Liver (tissue), 3 donors: ENCODE measurements at regions not wholly inside any gene's neighbourhood (a gene's known extent, or its start where the extent isn't known, plus 50 kb on each side); places are given as distances from the start of the nearest gene placed in this dataset.

Source experiments
- FOXA1 ChIP-seq: IDR thresholded peaks from 2 replicates; pipeline ENCODE4 v1.6.1; 2016; ENCODE audit warnings: antibody characterized with exemption
- JUND ChIP-seq, 2 donors: IDR thresholded peaks; 2 replicates each; pipeline ENCODE4 v1.6.1; 2016; ENCODE audit warnings: antibody characterized with exemption in 2 of 2
- RAD21 ChIP-seq, 2 donors: IDR thresholded peaks; 2 replicates each; pipeline ENCODE4 v1.6.1; 2016; ENCODE audit warnings: antibody characterized with exemption in 2 of 2, mild to moderate bottlenecking in 2 of 2
- RXRA ChIP-seq, 2 donors: IDR thresholded peaks; 2 replicates each; pipeline ENCODE4 v1.6.1; 2017 to 2018; ENCODE audit warnings: antibody characterized with exemption in 2 of 2, mild to moderate bottlenecking in 1 of 2
- TAF1 ChIP-seq: conservative IDR thresholded peaks from 2 replicates; pipeline ENCODE4 v1.6.1; 2016; ENCODE audit warnings: antibody characterized with exemption, mild to moderate bottlenecking
- TF ChIP-seq, protein P1 (sequence below): fragments of 150-350 bp; IDR thresholded peaks from 2 replicates; pipeline ENCODE4 v1.5.1; 2017; ENCODE audit warnings: improper control_type of control experiment, low read depth, low read length; ENCODE audit not compliant: missing input control
- TF ChIP-seq, protein P2 (sequence below): IDR thresholded peaks from 2 replicates; pipeline ENCODE4 v1.6.1; 2016; ENCODE audit warnings: antibody characterized with exemption, mild to moderate bottlenecking
- donor health status: healthy.
- donor health status: healthy.

DNA sequence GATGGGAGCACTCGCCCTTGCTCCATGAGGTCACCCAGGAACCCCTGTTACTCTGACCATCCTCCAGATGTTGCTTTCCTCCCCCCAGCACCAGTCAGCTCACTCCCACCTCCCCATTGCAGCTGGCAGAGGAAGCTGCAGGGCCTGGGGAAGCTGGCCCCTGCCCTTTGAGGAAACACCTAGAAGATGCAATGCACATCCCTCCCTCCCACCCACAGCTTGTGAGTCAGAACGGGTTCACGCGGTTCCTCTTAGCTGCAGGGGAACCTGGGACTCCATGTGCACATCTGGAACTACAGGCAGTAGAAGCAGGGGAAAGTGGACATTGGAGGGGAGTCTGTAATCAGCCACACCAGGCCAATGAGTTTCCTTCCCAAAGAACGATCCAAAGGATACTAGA lies 96.9 kb downstream of the KATNIP start:
- TF ChIP-seq, protein P1, sequence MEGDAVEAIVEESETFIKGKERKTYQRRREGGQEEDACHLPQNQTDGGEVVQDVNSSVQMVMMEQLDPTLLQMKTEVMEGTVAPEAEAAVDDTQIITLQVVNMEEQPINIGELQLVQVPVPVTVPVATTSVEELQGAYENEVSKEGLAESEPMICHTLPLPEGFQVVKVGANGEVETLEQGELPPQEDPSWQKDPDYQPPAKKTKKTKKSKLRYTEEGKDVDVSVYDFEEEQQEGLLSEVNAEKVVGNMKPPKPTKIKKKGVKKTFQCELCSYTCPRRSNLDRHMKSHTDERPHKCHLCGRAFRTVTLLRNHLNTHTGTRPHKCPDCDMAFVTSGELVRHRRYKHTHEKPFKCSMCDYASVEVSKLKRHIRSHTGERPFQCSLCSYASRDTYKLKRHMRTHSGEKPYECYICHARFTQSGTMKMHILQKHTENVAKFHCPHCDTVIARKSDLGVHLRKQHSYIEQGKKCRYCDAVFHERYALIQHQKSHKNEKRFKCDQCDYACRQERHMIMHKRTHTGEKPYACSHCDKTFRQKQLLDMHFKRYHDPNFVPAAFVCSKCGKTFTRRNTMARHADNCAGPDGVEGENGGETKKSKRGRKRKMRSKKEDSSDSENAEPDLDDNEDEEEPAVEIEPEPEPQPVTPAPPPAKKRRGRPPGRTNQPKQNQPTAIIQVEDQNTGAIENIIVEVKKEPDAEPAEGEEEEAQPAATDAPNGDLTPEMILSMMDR = no peak
- TF ChIP-seq RXRA (IDR thresholded peaks at IDR 0.05) = no peak
- no peak for TF ChIP-seq FOXA1
- TF ChIP-seq TAF1 = no peak
- TF ChIP-seq RAD21 (IDR thresholded peaks at IDR 0.05) = no peak
- no peak for TF ChIP-seq JUND (IDR thresholded peaks at IDR 0.05)
- TF ChIP-seq, protein P2, sequence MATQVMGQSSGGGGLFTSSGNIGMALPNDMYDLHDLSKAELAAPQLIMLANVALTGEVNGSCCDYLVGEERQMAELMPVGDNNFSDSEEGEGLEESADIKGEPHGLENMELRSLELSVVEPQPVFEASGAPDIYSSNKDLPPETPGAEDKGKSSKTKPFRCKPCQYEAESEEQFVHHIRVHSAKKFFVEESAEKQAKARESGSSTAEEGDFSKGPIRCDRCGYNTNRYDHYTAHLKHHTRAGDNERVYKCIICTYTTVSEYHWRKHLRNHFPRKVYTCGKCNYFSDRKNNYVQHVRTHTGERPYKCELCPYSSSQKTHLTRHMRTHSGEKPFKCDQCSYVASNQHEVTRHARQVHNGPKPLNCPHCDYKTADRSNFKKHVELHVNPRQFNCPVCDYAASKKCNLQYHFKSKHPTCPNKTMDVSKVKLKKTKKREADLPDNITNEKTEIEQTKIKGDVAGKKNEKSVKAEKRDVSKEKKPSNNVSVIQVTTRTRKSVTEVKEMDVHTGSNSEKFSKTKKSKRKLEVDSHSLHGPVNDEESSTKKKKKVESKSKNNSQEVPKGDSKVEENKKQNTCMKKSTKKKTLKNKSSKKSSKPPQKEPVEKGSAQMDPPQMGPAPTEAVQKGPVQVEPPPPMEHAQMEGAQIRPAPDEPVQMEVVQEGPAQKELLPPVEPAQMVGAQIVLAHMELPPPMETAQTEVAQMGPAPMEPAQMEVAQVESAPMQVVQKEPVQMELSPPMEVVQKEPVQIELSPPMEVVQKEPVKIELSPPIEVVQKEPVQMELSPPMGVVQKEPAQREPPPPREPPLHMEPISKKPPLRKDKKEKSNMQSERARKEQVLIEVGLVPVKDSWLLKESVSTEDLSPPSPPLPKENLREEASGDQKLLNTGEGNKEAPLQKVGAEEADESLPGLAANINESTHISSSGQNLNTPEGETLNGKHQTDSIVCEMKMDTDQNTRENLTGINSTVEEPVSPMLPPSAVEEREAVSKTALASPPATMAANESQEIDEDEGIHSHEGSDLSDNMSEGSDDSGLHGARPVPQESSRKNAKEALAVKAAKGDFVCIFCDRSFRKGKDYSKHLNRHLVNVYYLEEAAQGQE = no peak
